H1 (cell line): ENCODE measurements at regions not wholly inside any gene's neighbourhood (a gene's known extent, or its start where the extent isn't known, plus 50 kb on each side); places are given as distances from the start of the nearest gene placed in this dataset.

ENCODE experiments used
- CTCF ChIA-PET: fragments of 300-600 bp; sonication (Branson Sonifier 250); formaldehyde crosslinking; loops from one replicate; lab custom pipeline; 2021; ENCODE audit not compliant: partially characterized antibody; lab: Charles Lee
- POLR2A ChIA-PET: fragments of 300-600 bp; sonication (Branson Sonifier 250); formaldehyde crosslinking; loops from one replicate; lab custom pipeline; 2021; ENCODE audit warnings: inconsistent platforms; ENCODE audit not compliant: partially characterized antibody; lab: Charles Lee
- DNase-seq, 2 experiments: peaks; one replicate each; pipeline versions ENCODE4 v3.0.0 to v3.0.0-alpha.2; 2010 to 2022; ENCODE audit warnings: low spot score in 2 of 2, low read depth in 1 of 2, mixed read lengths in 1 of 2
- FAIRE-seq: peaks from 2 replicates; lab custom pipeline; 2011; peaks lifted over from hg19 to GRCh38; lab: Jason Lieb, UNC
- H2AFZ ChIP-seq: 2 replicates; pipeline ENCODE4 v1.8.1; 2012; ENCODE audit warnings: low read length, inconsistent platforms
- H2AK5ac ChIP-seq: 2 replicates; pipeline ENCODE4 v1.6.1; 2013; ENCODE audit warnings: low read depth, low read length
- H2BK120ac ChIP-seq: replicated peaks from 2 replicates; pipeline ENCODE3; 2013; ENCODE audit warnings: low read depth, low read length, inconsistent platforms
- H2BK12ac ChIP-seq: 2 replicates; pipeline ENCODE4 v1.6.1; 2013; ENCODE audit warnings: low read depth, low read length
- H2BK15ac ChIP-seq: 2 replicates; pipeline ENCODE4 v1.6.1; 2013; ENCODE audit warnings: low read length
- H2BK20ac ChIP-seq: 2 replicates; pipeline ENCODE4 v1.6.1; 2013; ENCODE audit warnings: low read length
- H2BK5ac ChIP-seq: 2 replicates; pipeline ENCODE4 v1.6.1; 2013; ENCODE audit warnings: low read depth, low read length
- H3K14ac ChIP-seq: 2 replicates; pipeline ENCODE4 v1.6.1; 2013; ENCODE audit warnings: inconsistent platforms; ENCODE audit not compliant: insufficient read length
- H3K18ac ChIP-seq: 2 replicates; pipeline ENCODE4 v1.6.1; 2013; ENCODE audit warnings: low read length; ENCODE audit errors: extremely low read depth
- H3K23ac ChIP-seq: 2 replicates; pipeline ENCODE4 v1.6.1; 2013; ENCODE audit warnings: inconsistent platforms; ENCODE audit not compliant: insufficient read length
- H3K23me2 ChIP-seq: 2 replicates; pipeline ENCODE4 v1.6.1; 2013; ENCODE audit warnings: low read depth, low read length
- H3K27ac ChIP-seq: 2 replicates; pipeline ENCODE4 v1.6.1; 2011; ENCODE audit warnings: low read depth, low read length, inconsistent platforms
- H3K27me3 ChIP-seq, 4 experiments: replicated peaks in 1 of 4; 1 replicate in 1 of 4; 2 replicates in 3 of 4; pipeline versions ENCODE4 v1.6.1 to v1.8.1; 2011 to 2013; ENCODE audit warnings: low read length in 3 of 4, mild to moderate bottlenecking in 3 of 4, inconsistent platforms in 2 of 4, mixed read lengths in 2 of 4, moderate library complexity in 1 of 4; ENCODE audit not compliant: control insufficient read depth in 3 of 4, insufficient read depth in 3 of 4; ENCODE audit errors: extremely low read depth in 1 of 4
- H3K36me3 ChIP-seq, 4 experiments: 2 replicates each; pipeline versions ENCODE4 v1.6.1 to v1.8.1; 2011 to 2013; ENCODE audit warnings: mild to moderate bottlenecking in 4 of 4, low read length in 3 of 4, moderate library complexity in 2 of 4, control low read depth in 1 of 4, inconsistent platforms in 1 of 4; ENCODE audit not compliant: insufficient read depth in 4 of 4, control insufficient read depth in 2 of 4
- H3K4ac ChIP-seq: replicated peaks from 2 replicates; pipeline ENCODE3; 2013; ENCODE audit warnings: low read length, low read depth, mixed read lengths, inconsistent platforms; ENCODE audit not compliant: insufficient read length
- H3K4me1 ChIP-seq, 4 experiments: replicated peaks in 1 of 4; 1 replicate in 1 of 4; 2 replicates in 3 of 4; pipeline versions ENCODE4 v1.6.1 to v1.8.1; 2011 to 2013; ENCODE audit warnings: low read length in 3 of 4, inconsistent platforms in 2 of 4, mixed read lengths in 1 of 4; ENCODE audit not compliant: insufficient read depth in 4 of 4, control insufficient read depth in 3 of 4
- H3K4me2 ChIP-seq, 2 experiments: 2 replicates each; pipeline versions ENCODE4 v1.6.1 to v1.8.1; 2011 to 2013; ENCODE audit warnings: low read depth in 2 of 2, low read length in 2 of 2, control low read depth in 1 of 2, inconsistent platforms in 1 of 2, mild to moderate bottlenecking in 1 of 2; ENCODE audit not compliant: insufficient read depth in 1 of 2
- H3K4me3 ChIP-seq, 4 experiments: fragments of 200-600, 300-600 bp in 1 of 4; sonication (generic), shearing (Covaris generic), sonication (Bioruptor Twin) in 1 of 4; 2 replicates each; pipeline versions ENCODE4 v1.5.1 to v1.8.1; 2011 to 2016; ENCODE audit warnings: low read length in 4 of 4, low read depth in 3 of 4, control low read depth in 2 of 4, inconsistent platforms in 2 of 4, mild to moderate bottlenecking in 2 of 4, mixed read lengths in 1 of 4, moderate library complexity in 1 of 4; ENCODE audit not compliant: insufficient read depth in 2 of 4; ENCODE audit errors: extremely low read depth in 1 of 4
- H3K56ac ChIP-seq: replicated peaks from 2 replicates; pipeline ENCODE3; 2013; ENCODE audit warnings: low read depth, mild to moderate bottlenecking, mixed read lengths, low read length, inconsistent platforms; ENCODE audit not compliant: insufficient read length
- H3K79me1 ChIP-seq: 2 replicates; pipeline ENCODE4 v1.6.1; 2013; ENCODE audit warnings: low read depth, low read length, control low read depth
- H3K79me2 ChIP-seq, 2 experiments: 2 replicates each; pipeline versions ENCODE4 v1.6.1 to v1.8.1; 2012 to 2013; ENCODE audit warnings: low read length in 2 of 2, mild to moderate bottlenecking in 2 of 2, inconsistent platforms in 1 of 2; ENCODE audit not compliant: insufficient read depth in 2 of 2, control insufficient read depth in 1 of 2
- H3K9ac ChIP-seq, 4 experiments: replicated peaks in 1 of 4; 1 replicate in 1 of 4; 2 replicates in 3 of 4; pipeline versions ENCODE4 v1.6.1 to v1.8.1; 2011 to 2013; ENCODE audit warnings: low read depth in 3 of 4, low read length in 3 of 4, control low read depth in 2 of 4, mild to moderate bottlenecking in 2 of 4, moderate library complexity in 2 of 4, inconsistent platforms in 1 of 4; ENCODE audit errors: extremely low read depth in 1 of 4
- H3K9me3 ChIP-seq, 2 experiments: 2 replicates each; pipeline versions ENCODE4 v1.6.1 to v1.8.1; 2012 to 2013; ENCODE audit warnings: mild to moderate bottlenecking in 2 of 2, moderate library complexity in 2 of 2, control low read depth in 1 of 2, inconsistent platforms in 1 of 2, low read depth in 1 of 2, low read length in 1 of 2, mixed read lengths in 1 of 2; ENCODE audit not compliant: insufficient read depth in 2 of 2
- H4K20me1 ChIP-seq, 2 experiments: replicated peaks in 1 of 2; 2 replicates each; pipeline versions ENCODE3 to v1.8.1; 2011 to 2013; ENCODE audit warnings: inconsistent platforms in 2 of 2, low read length in 2 of 2, mild to moderate bottlenecking in 1 of 2; ENCODE audit not compliant: insufficient read depth in 2 of 2, control insufficient read depth in 1 of 2
- H4K5ac ChIP-seq: 2 replicates; pipeline ENCODE4 v1.6.1; 2013; ENCODE audit warnings: low read length, low read depth, mixed read lengths, inconsistent platforms; ENCODE audit not compliant: insufficient read length
- H4K8ac ChIP-seq: 2 replicates; pipeline ENCODE4 v1.8.0; 2013; ENCODE audit warnings: mild to moderate bottlenecking, moderate library complexity, low read length, inconsistent platforms; ENCODE audit not compliant: insufficient read depth; ENCODE audit errors: extremely low read depth
- H4K91ac ChIP-seq: replicated peaks from 2 replicates; pipeline ENCODE3; 2013; ENCODE audit warnings: low read length, mixed read lengths, inconsistent platforms; ENCODE audit not compliant: insufficient read length
- BRCA1 ChIP-seq: IDR thresholded peaks from 2 replicates; pipeline ENCODE4 v1.6.1; 2012; ENCODE audit warnings: low read depth, low read length, improper control_type of control experiment
- CBX5 ChIP-seq: fragments of 300-800, 300-1000 bp; sonication (generic); IDR thresholded peaks from 2 replicates; pipeline ENCODE4 v1.7.1; 2016; ENCODE audit warnings: antibody characterized with exemption, low read length, low read depth
- CHD2 ChIP-seq: IDR thresholded peaks from 2 replicates; pipeline ENCODE4 v1.6.1; 2012; ENCODE audit warnings: low read length, improper control_type of control experiment
- JUN ChIP-seq: IDR thresholded peaks from 2 replicates; pipeline ENCODE4 v1.6.1; 2011; ENCODE audit warnings: low read depth, mild to moderate bottlenecking, improper control_type of control experiment, low read length
- KDM1A ChIP-seq: fragments of 200-600, 300-600 bp; sonication (generic); IDR thresholded peaks from 2 replicates; pipeline ENCODE4 v1.7.1; 2016; ENCODE audit warnings: mild to moderate bottlenecking, low read length, borderline replicate concordance
- MAFK ChIP-seq: IDR thresholded peaks from 2 replicates; pipeline ENCODE4 v1.6.1; 2012; ENCODE audit warnings: low read depth, mild to moderate bottlenecking, improper control_type of control experiment, low read length
- POU5F1 ChIP-seq: IDR thresholded peaks from 2 replicates; pipeline ENCODE4 v1.6.1; 2011; ENCODE audit warnings: low read depth, mild to moderate bottlenecking, low read length, moderate library complexity
- SAP30 ChIP-seq: fragments of 300-600 bp; sonication (generic); IDR thresholded peaks from 2 replicates; pipeline ENCODE4 v1.7.1; 2012; ENCODE audit warnings: low read length, moderate library complexity, mild to moderate bottlenecking, inconsistent platforms; ENCODE audit not compliant: insufficient read depth, insufficient replicate concordance
- WGBS, 2 experiments: shearing (Covaris generic) in 1 of 2; methylation state at CpG; one replicate each; pipeline versions ENCODE4 v1.1.6 to v1.1.7; 2013 to 2015; ENCODE audit warnings: low lambda C conversion rate in 2 of 2, mixed read lengths in 2 of 2, inconsistent platforms in 1 of 2, low coverage in 1 of 2, missing lambda C conversion rate in 1 of 2; ENCODE audit not compliant: insufficient replicate concordance in 2 of 2, insufficient coverage in 1 of 2, insufficient read length in 1 of 2; ENCODE audit errors: extremely low coverage in 1 of 2, missing lambda C conversion rate in 1 of 2; 5-methylcytosine and 5-hydroxymethylcytosine counted together

DNA sequence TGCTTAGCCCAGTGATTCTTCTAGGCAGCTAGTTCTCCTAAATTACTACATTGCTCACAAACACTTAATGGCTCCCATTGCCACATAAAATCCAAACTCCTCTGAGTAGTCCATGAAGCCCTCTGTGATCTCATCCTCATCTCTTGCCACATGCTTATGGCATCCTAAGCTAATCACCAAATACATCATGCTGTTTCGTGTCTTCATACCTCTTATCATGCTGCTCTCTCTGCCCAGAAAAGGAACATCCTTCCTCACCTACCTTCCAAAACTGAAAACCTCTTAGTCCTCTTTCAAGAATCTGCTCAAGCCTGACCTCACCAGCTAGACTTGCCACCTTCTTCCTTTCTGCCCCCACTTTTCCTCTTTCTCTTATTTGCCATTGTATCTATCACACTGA, 108.5 kb downstream of the DUSP6 start:
- ChIA-PET POLR2A (interaction anchor here (0.7 kb wide), 1 partner anchor 10 kb away, joined by 4 read pairs; no protein-coding TSS in a partner anchor), CTCF (interaction anchor here (0.6 to 1.2 kb wide), 2 partner anchors 33 to 438 kb away, joined by 3 read pairs; no protein-coding TSS in a partner anchor)
- no peak overlapping the region for H3K4me3 ChIP-seq
- H3K4me2 ChIP-seq, result no peak overlapping the region
- H4K91ac ChIP-seq, result no peak overlapping the region
- H3K4me1 ChIP-seq, result peaks cover 0 to 16% (median 5%) of the 10 kb centered on the region in 4 experiments; a peak in 4 of 7 replicates
- no peak overlapping the region for H2BK12ac ChIP-seq
- no peak overlapping the region for H3K14ac ChIP-seq
- no peak overlapping the region for H3K27ac ChIP-seq
- no peak overlapping the region; the same call in 1 of the 2 replicates for H2AK5ac ChIP-seq
- no peak overlapping the region for H4K8ac ChIP-seq
- no peak overlapping the region for H3K18ac ChIP-seq
- no peak overlapping the region for H2BK5ac ChIP-seq
- H2BK20ac ChIP-seq, result no peak overlapping the region
- H3K36me3 ChIP-seq, result no peaks in the 10 kb centered on the region
- H3K9ac ChIP-seq, result no peak overlapping the region; a peak in 1 of 7 replicates
- WGBS, 2 experiments, result 78% methylated on average over 1 of the region's 1 CpG; no CpG with 5 or more reads in 1 of the 2 experiments
- no peak for FAIRE-seq
- H3K23me2 ChIP-seq, result no peaks in the 10 kb centered on the region
- no peak overlapping the region for H2AFZ ChIP-seq
- H3K79me2 ChIP-seq, result no peaks in the 10 kb centered on the region
- no peak for DNase-seq
- no peak overlapping the region for H2BK15ac ChIP-seq
- H4K5ac ChIP-seq, result no peak overlapping the region
- no peaks in the 10 kb centered on the region for H3K9me3 ChIP-seq
- H3K79me1 ChIP-seq, result no peaks in the 10 kb centered on the region
- no peak overlapping the region for H3K23ac ChIP-seq
- no peak overlapping the region for H3K4ac ChIP-seq
- H2BK120ac ChIP-seq, result no peak overlapping the region
- peaks cover 0 to 2% (median under 1%) of the 10 kb centered on the region in 4 experiments; a peak in 4 of 7 replicates for H3K27me3 ChIP-seq
- H3K56ac ChIP-seq, result no peak overlapping the region
- no peaks in the 10 kb centered on the region for H4K20me1 ChIP-seq
- TF ChIP-seq POU5F1 (no peak), CHD2 (no peak), CBX5 (no peak), JUN (no peak), KDM1A (no peak), MAFK (no peak), BRCA1 (no peak), SAP30 (no peak)
